HUES64 (cell line): ENCODE measurements at regions not wholly inside any gene's neighbourhood (a gene's known extent, or its start where the extent isn't known, plus 50 kb on each side); places are given as distances from the start of the nearest gene placed in this dataset.

Experiments
- H3K27ac ChIP-seq: 2 replicates; pipeline ENCODE4 v1.7.0; 2013; ENCODE audit warnings: low read depth, low read length, inconsistent platforms
- H3K27me3 ChIP-seq: 2 replicates; pipeline ENCODE4 v1.6.1; 2013; ENCODE audit warnings: mild to moderate bottlenecking, low read length; ENCODE audit not compliant: insufficient read depth
- H3K36me3 ChIP-seq: 2 replicates; pipeline ENCODE4 v1.6.1; 2013; ENCODE audit warnings: mild to moderate bottlenecking, low read length; ENCODE audit not compliant: insufficient read depth
- H3K4me1 ChIP-seq: 2 replicates; pipeline ENCODE4 v1.6.1; 2013; ENCODE audit warnings: mild to moderate bottlenecking, low read length, moderate library complexity; ENCODE audit not compliant: insufficient read depth
- H3K4me3 ChIP-seq: 2 replicates; pipeline ENCODE4 v1.5.1; 2013; ENCODE audit warnings: mild to moderate bottlenecking, low read length, moderate library complexity
- H3K9ac ChIP-seq: 2 replicates; pipeline ENCODE4 v1.6.1; 2013; ENCODE audit warnings: mild to moderate bottlenecking, low read depth, low read length
- H3K9me3 ChIP-seq: 2 replicates; pipeline ENCODE4 v1.6.1; 2013; ENCODE audit warnings: low read depth, low read length; ENCODE audit not compliant: insufficient read depth
- WGBS: fragments of 150-250, 120-280 bp; methylation state at CpG from one replicate; pipeline ENCODE4 v1.1.7; 2013; ENCODE audit warnings: missing lambda C conversion rate; 5-methylcytosine and 5-hydroxymethylcytosine counted together

- no peak overlapping the region for H3K9ac ChIP-seq
These were observed 577.5 kb downstream of the BCL11B start for GRCh38 chr14:98694541-98694940.

GRCh38 chr14:98695809-98696208 lies 576.2 kb downstream of the BCL11B start:
- H3K27me3 ChIP-seq = no peaks in the 10 kb centered on the region
- H3K9me3 ChIP-seq = no peaks in the 10 kb centered on the region
- no peak overlapping the region for H3K9ac ChIP-seq
- H3K4me3 ChIP-seq = no peak overlapping the region
- no peak overlapping the region for H3K27ac ChIP-seq
- WGBS = 91% methylated on average over 1 of the region's 1 CpG
- H3K4me1 ChIP-seq = no peaks in the 10 kb centered on the region
- no peaks in the 10 kb centered on the region for H3K36me3 ChIP-seq

More at GRCh38 chr14:98694541-98694940, 577.5 kb downstream of the BCL11B start:
- Histone ChIP-seq H3K9me3 (no peaks in the 10 kb centered on the region), H3K27ac (no peak overlapping the region), H3K36me3 (no peaks in the 10 kb centered on the region), H3K4me3 (no peak overlapping the region), H3K4me1 (no peaks in the 10 kb centered on the region), H3K27me3 (no peaks in the 10 kb centered on the region)

- Histone ChIP-seq H3K4me1 (no peaks in the 10 kb centered on the region), H3K9me3 (no peaks in the 10 kb centered on the region), H3K27me3 (no peaks in the 10 kb centered on the region), H3K36me3 (no peaks in the 10 kb centered on the region), H3K4me3 (no peak overlapping the region), H3K27ac (no peak overlapping the region), H3K9ac (no peak overlapping the region)
- WGBS = 96% methylated on average over 3 of the region's 3 CpGs
These were observed 573.7 kb downstream of the BCL11B start for GRCh38 chr14:98698341-98698740.

GRCh38 chr14:98700748-98701147 lies 571.2 kb downstream of the BCL11B start:
- no peaks in the 10 kb centered on the region for H3K36me3 ChIP-seq
- H3K9me3 ChIP-seq = no peaks in the 10 kb centered on the region
- no peaks in the 10 kb centered on the region for H3K27me3 ChIP-seq
- 89% methylated on average over 3 of the region's 3 CpGs for WGBS
- no peak overlapping the region for H3K9ac ChIP-seq
- H3K27ac ChIP-seq = no peak overlapping the region
- no peak overlapping the region for H3K4me3 ChIP-seq
- no peaks in the 10 kb centered on the region for H3K4me1 ChIP-seq

GRCh38 chr14:98701377-98701776 lies 570.6 kb downstream of the BCL11B start:
- Histone ChIP-seq H3K27me3 (no peaks in the 10 kb centered on the region), H3K4me1 (no peaks in the 10 kb centered on the region), H3K27ac (no peak overlapping the region), H3K9ac (no peak overlapping the region), H3K4me3 (no peak overlapping the region), H3K9me3 (no peaks in the 10 kb centered on the region), H3K36me3 (no peaks in the 10 kb centered on the region)
- 90% methylated on average over 4 of the region's 5 CpGs for WGBS

- 54% methylated on average over 3 of the region's 3 CpGs for WGBS
- no peaks in the 10 kb centered on the region for H3K4me1 ChIP-seq
These were observed 567.6 kb downstream of the BCL11B start for GRCh38 chr14:98704441-98704840.

GRCh38 chr14:98705871-98706300 lies 566.1 kb downstream of the BCL11B start:
- no peaks in the 10 kb centered on the region for H3K36me3 ChIP-seq
- H3K27me3 ChIP-seq = no peaks in the 10 kb centered on the region
- H3K4me1 ChIP-seq = no peaks in the 10 kb centered on the region
- no peak overlapping the region for H3K9ac ChIP-seq
- H3K9me3 ChIP-seq = no peaks in the 10 kb centered on the region
- H3K4me3 ChIP-seq = no peak overlapping the region
- WGBS = 74% methylated on average over 7 of the region's 7 CpGs
- H3K27ac ChIP-seq = no peak overlapping the region

More at GRCh38 chr14:98704441-98704840, 567.6 kb downstream of the BCL11B start:
- Histone ChIP-seq H3K4me3 (no peak overlapping the region), H3K9ac (no peak overlapping the region), H3K27ac (no peak overlapping the region), H3K36me3 (no peaks in the 10 kb centered on the region), H3K9me3 (no peaks in the 10 kb centered on the region), H3K27me3 (no peaks in the 10 kb centered on the region)

GRCh38 chr14:98707522-98707921 lies 564.5 kb downstream of the BCL11B start:
- Histone ChIP-seq H3K9me3 (no peaks in the 10 kb centered on the region), H3K27ac (no peak overlapping the region), H3K4me3 (no peak overlapping the region), H3K4me1 (no peaks in the 10 kb centered on the region), H3K9ac (no peak overlapping the region), H3K27me3 (no peaks in the 10 kb centered on the region), H3K36me3 (no peaks in the 10 kb centered on the region)
- 98% methylated on average over 6 of the region's 7 CpGs for WGBS

GRCh38 chr14:98708555-98708954 lies 563.4 kb downstream of the BCL11B start:
- no peaks in the 10 kb centered on the region for H3K4me1 ChIP-seq
- H3K4me3 ChIP-seq = no peak overlapping the region

GRCh38 chr14:98711453-98711852 lies 560.5 kb downstream of the BCL11B start:
- 82% methylated on average over 2 of the region's 2 CpGs for WGBS
- no peaks in the 10 kb centered on the region for H3K4me1 ChIP-seq
- no peaks in the 10 kb centered on the region for H3K36me3 ChIP-seq
- no peaks in the 10 kb centered on the region for H3K9me3 ChIP-seq
- no peak overlapping the region for H3K4me3 ChIP-seq
- H3K9ac ChIP-seq = no peak overlapping the region
- H3K27me3 ChIP-seq = no peaks in the 10 kb centered on the region
- no peak overlapping the region for H3K27ac ChIP-seq

More at GRCh38 chr14:98708555-98708954, 563.4 kb downstream of the BCL11B start:
- Histone ChIP-seq H3K9ac (no peak overlapping the region), H3K9me3 (no peaks in the 10 kb centered on the region), H3K27me3 (no peaks in the 10 kb centered on the region), H3K27ac (no peak overlapping the region), H3K36me3 (no peaks in the 10 kb centered on the region)

GRCh38 chr14:98714626-98715425 lies 557.2 kb downstream of the BCL11B start:
- no peaks in the 10 kb centered on the region for H3K9me3 ChIP-seq
- H3K27me3 ChIP-seq = no peaks in the 10 kb centered on the region
- no peak overlapping the region for H3K4me3 ChIP-seq
- no peaks in the 10 kb centered on the region for H3K36me3 ChIP-seq
- WGBS = 87% methylated on average over 8 of the region's 8 CpGs
- H3K9ac ChIP-seq = no peak overlapping the region
- no peaks in the 10 kb centered on the region for H3K4me1 ChIP-seq
- no peak overlapping the region for H3K27ac ChIP-seq

GRCh38 chr14:98716133-98716532 lies 555.9 kb downstream of the BCL11B start:
- H3K4me1 ChIP-seq = no peaks in the 10 kb centered on the region
- no peak overlapping the region for H3K4me3 ChIP-seq
- no peaks in the 10 kb centered on the region for H3K9me3 ChIP-seq
- no peaks in the 10 kb centered on the region for H3K36me3 ChIP-seq
- no peaks in the 10 kb centered on the region for H3K27me3 ChIP-seq
- H3K27ac ChIP-seq = no peak overlapping the region
- H3K9ac ChIP-seq = no peak overlapping the region
- WGBS = 95% methylated on average over 7 of the region's 7 CpGs
